GM10248 (cell line): ENCODE measurements at regions not wholly inside any gene's neighbourhood (a gene's known extent, or its start where the extent isn't known, plus 50 kb on each side); places are given as distances from the start of the nearest gene placed in this dataset.
"Not testable (repeated sequence)": the region's sequence is repeated elsewhere in the genome, so short reads cannot be mapped to it uniquely, and the experiment has no call there.

Source experiments
- CTCF ChIA-PET: fragments of 300-600 bp; sonication (Branson Sonifier 250); formaldehyde crosslinking; extraction: SDS; loops from one replicate; lab custom pipeline; 2021; ENCODE audit warnings: antibody characterized with exemption; lab: Yijun Ruan, JAX
- POLR2A ChIA-PET: fragments of 350-650 bp; sonication (Branson Sonifier 250); formaldehyde crosslinking; extraction: SDS; loops from one replicate; lab custom pipeline; 2020; ENCODE audit warnings: antibody characterized with exemption; lab: Yijun Ruan, JAX
- DNase-seq: peaks from one replicate; pipeline ENCODE4 v3.0.0; 2012; ENCODE audit errors: extremely low spot score
- CTCF ChIP-seq: IDR thresholded peaks from 2 replicates; pipeline ENCODE4 v1.5.1; 2012; ENCODE audit warnings: mild to moderate bottlenecking, low read depth; ENCODE audit errors: extremely low read depth, missing control alignments, control extremely low read depth

GRCh38 chrX:63424063-63424462 lies 72.9 kb upstream of the SPIN4 start:
- CTCF ChIA-PET = no interaction called here
- POLR2A ChIA-PET = no interaction called here
- DNase-seq = no peak
- TF ChIP-seq CTCF = no peak

- DNase-seq = no peak
- POLR2A ChIA-PET = no interaction called here
- CTCF ChIA-PET = no interaction called here
- no peak for TF ChIP-seq CTCF
Measured at GRCh38 chrX:63421411-63421810, 70.3 kb upstream of the SPIN4 start.

- TF ChIP-seq CTCF = no peak
- CTCF ChIA-PET = no interaction called here
- DNase-seq = no peak
- POLR2A ChIA-PET = no interaction called here
Measured at GRCh38 chrX:63418211-63418610, 67.1 kb upstream of the SPIN4 start.

DNA sequence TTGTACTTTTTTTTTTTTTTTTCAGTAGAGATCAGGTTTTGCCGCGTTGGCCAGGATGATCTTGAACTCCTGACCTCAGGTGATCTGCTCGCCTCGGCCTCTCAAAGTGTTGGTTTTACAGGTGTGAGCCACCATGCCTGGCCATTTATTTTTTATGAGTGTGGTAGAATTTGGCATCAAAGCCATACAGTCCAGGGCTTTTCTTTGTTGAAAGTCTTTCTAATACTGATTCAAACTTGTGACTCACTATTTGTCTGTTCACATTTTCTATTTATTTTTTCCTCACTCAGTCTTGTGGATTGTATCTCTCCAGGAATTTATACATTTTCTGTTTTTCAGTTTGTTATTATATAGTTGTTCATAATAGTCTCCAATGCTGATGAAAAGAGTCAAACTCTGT lies 66.5 kb upstream of the SPIN4 start:
- no peak for DNase-seq
- ChIA-PET CTCF (no interaction called here), POLR2A (no interaction called here)
- TF ChIP-seq CTCF = no peak

DNA sequence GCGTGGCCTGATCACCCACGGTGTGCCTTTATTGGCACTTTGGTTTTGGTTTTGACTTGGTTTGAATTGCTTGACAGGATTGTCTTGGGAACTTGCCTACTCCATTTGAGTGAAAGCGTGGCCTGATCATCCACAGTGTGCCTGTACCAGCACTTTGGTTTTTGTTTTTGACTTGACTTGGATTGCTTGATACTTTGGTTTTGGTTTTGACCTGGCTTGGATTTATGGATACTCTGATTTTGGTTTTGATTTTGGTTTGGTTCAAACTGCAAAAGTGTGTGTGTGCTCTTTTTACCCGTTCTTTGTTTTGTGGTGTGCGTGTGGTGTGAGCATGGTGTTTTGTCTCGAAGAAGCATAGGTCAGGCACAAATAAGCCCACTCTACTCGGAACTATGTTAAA lies 58.8 kb upstream of the SPIN4 start:
- DNase-seq, POLR2A ChIA-PET, CTCF ChIA-PET: not testable (repeated sequence)

GRCh38 chrX:63408050-63408449 lies 56.9 kb upstream of the SPIN4 start:
- no peak for DNase-seq
- ChIA-PET POLR2A (no interaction called here), CTCF (no interaction called here)
- TF ChIP-seq CTCF = no peak

DNA sequence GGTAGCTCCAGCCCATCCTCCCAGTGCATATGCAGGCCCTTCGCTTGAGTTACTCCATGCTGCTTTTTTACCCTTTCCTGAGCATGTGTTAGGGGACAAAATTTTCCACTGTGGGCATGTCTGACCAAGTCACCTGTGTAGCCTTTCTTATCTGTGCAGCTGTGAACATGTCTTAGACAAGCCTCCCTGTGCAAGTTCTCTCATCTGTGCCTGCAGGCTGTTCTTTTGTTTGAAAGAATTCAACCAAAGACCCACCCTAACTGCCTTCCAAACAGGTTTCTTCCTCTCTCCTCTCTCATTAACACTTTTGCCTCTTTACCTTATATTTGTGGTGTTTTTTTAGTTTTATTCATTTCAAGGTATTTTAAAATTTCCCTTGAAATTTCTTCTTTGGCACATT lies 53.2 kb upstream of the SPIN4 start:
- CTCF ChIA-PET = no interaction called here
- POLR2A ChIA-PET = no interaction called here
- TF ChIP-seq CTCF = no peak
- DNase-seq = no peak

- POLR2A ChIA-PET = no interaction called here
- CTCF ChIA-PET = no interaction called here
- no peak for TF ChIP-seq CTCF
Measured at GRCh38 chrX:63402106-63402505, 51.0 kb upstream of the SPIN4 start.

More at GRCh38 chrX:63402106-63402505, 51.0 kb upstream of the SPIN4 start:
- no peak for DNase-seq
